ENCODE measurements at regions not wholly inside any gene's neighbourhood (a gene's known extent, or its start where the extent isn't known, plus 50 kb on each side); places are given as distances from the start of the nearest gene placed in this dataset.

DNA sequence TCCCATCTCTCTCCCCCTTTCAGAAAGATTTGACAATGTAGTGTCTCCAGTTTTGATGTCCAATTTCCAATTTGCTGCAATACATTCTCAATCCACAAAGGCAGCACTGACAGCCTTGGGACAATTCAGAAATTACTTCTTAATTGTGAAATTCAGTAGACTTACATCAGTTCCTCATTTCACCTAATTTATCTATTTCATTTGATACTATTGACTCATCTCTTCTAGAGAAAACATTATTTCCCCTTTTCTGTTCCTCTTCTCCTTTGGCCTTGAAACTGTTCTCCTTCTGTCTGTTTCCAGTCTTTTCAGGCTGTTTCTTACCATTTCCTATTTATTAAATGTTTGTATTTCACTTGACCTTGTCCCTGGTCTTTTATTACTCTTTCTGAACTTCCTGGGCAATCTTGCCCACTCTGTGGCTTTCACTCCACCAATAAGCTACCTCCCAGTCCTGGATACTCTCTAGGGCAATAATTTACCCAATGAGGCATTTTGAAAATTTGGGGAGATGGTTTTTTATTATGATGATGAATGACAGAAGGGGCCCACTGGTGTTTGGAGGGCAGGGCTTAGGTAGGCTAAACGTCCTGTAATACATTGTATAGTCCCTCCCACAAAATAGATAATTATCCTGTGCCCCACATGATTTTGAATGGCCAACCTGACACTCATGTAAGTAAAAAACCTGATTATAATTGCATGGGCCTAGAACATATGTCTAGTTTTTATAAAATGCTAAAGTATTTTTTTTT is 498.0 kb upstream of the BOD1L1 start:
- no peak overlapping the region for H3K27ac ChIP-seq (replicated peaks in 1 of 4)
- DNase-seq (ENCODE audit: extremely low spot score) = no peak
- WGBS = 31% methylated on average over 1 of the region's 1 CpG
- H3K4me1 ChIP-seq = no peaks in the 10 kb centered on the region
- no peaks in the 10 kb centered on the region for H3K27me3 ChIP-seq
- H3K36me3 ChIP-seq = no peaks in the 10 kb centered on the region
- TF ChIP-seq POLR2A (IDR thresholded peaks at IDR 0.05; ENCODE audit: low read depth) = no peak
- TF ChIP-seq POLR2AphosphoS5 (IDR thresholded peaks at IDR 0.05) = no peak
- TF ChIP-seq, protein P1, sequence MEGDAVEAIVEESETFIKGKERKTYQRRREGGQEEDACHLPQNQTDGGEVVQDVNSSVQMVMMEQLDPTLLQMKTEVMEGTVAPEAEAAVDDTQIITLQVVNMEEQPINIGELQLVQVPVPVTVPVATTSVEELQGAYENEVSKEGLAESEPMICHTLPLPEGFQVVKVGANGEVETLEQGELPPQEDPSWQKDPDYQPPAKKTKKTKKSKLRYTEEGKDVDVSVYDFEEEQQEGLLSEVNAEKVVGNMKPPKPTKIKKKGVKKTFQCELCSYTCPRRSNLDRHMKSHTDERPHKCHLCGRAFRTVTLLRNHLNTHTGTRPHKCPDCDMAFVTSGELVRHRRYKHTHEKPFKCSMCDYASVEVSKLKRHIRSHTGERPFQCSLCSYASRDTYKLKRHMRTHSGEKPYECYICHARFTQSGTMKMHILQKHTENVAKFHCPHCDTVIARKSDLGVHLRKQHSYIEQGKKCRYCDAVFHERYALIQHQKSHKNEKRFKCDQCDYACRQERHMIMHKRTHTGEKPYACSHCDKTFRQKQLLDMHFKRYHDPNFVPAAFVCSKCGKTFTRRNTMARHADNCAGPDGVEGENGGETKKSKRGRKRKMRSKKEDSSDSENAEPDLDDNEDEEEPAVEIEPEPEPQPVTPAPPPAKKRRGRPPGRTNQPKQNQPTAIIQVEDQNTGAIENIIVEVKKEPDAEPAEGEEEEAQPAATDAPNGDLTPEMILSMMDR (IDR thresholded peaks at IDR 0.05) = no peak
- no peak for TF ChIP-seq EP300 (IDR thresholded peaks at IDR 0.05)
- no peak overlapping the region for H3K4me3 ChIP-seq
- H3K9me3 ChIP-seq = no peaks in the 10 kb centered on the region
- intact Hi-C loops (cut with DNase I) = no loop called here

DNA sequence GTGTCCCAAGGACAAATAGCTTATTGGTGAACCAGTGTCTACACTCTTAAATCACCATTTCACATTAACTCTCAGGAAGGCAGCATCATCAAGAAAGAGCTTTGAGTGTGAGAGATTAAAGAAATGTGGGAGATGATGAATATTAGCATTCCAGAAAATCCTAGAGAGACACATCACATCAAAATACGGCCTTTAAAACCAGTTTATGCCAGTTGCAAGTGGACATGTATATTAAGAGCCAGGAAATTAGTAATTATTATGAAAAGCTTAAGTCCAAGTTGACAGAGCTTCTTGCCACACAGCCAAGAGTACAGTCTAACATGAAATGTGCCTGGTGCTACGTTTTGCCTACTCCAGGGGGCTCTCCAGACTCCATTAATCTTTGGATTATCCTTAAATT is 503.0 kb upstream of the BOD1L1 start:
- WGBS = 9% methylated on average over 2 of the region's 2 CpGs
- H3K9me3 ChIP-seq = no peaks in the 10 kb centered on the region
- H3K4me1 ChIP-seq = no peaks in the 10 kb centered on the region
- no peaks in the 10 kb centered on the region for H3K36me3 ChIP-seq
- intact Hi-C loops (cut with DNase I) = no loop called here
- TF ChIP-seq, protein P1 (IDR thresholded peaks at IDR 0.05) = no peak
- TF ChIP-seq POLR2A (IDR thresholded peaks at IDR 0.05; ENCODE audit: low read depth) (no peak), POLR2AphosphoS5 (IDR thresholded peaks at IDR 0.05) (no peak), EP300 (IDR thresholded peaks at IDR 0.05) (no peak)
- H3K4me3 ChIP-seq = no peak overlapping the region
- no peak overlapping the region for H3K27ac ChIP-seq (replicated peaks in 1 of 4)
- H3K27me3 ChIP-seq = no peaks in the 10 kb centered on the region
- no peak for DNase-seq (ENCODE audit: extremely low spot score)

DNA sequence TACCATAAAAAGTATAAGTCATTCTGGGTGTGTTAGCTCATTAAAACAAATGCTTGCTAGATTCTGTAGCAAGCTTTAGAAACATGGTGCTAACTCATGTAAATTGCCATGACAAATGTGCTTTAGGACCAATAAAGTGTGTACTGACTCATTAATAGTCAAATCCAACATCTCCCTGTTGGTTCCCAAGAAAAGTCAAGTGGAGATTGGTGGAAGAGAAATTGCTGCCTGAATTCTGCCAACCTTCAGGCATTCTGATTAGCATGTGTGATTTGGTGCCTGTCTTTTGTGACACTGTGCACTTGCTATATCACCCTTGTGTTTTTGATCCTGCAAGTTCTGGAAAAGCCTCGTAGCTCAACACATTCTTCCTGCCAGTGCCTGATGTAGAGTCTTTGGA is 503.8 kb upstream of the BOD1L1 start:
- Histone ChIP-seq H3K36me3 (no peaks in the 10 kb centered on the region), H3K9me3 (no peaks in the 10 kb centered on the region), H3K27ac (replicated peaks in 1 of 4) (no peak overlapping the region), H3K4me1 (no peaks in the 10 kb centered on the region), H3K4me3 (no peak overlapping the region), H3K27me3 (no peaks in the 10 kb centered on the region)
- DNase-seq (ENCODE audit: extremely low spot score) = no peak
- intact Hi-C loops (cut with DNase I) = no loop called here
- WGBS = 55% methylated on average over 1 of the region's 1 CpG
- TF ChIP-seq, protein P1 (IDR thresholded peaks at IDR 0.05) = no peak
- TF ChIP-seq POLR2AphosphoS5 (IDR thresholded peaks at IDR 0.05) = no peak
- no peak for TF ChIP-seq EP300 (IDR thresholded peaks at IDR 0.05)
- TF ChIP-seq POLR2A (IDR thresholded peaks at IDR 0.05; ENCODE audit: low read depth) = no peak

DNA sequence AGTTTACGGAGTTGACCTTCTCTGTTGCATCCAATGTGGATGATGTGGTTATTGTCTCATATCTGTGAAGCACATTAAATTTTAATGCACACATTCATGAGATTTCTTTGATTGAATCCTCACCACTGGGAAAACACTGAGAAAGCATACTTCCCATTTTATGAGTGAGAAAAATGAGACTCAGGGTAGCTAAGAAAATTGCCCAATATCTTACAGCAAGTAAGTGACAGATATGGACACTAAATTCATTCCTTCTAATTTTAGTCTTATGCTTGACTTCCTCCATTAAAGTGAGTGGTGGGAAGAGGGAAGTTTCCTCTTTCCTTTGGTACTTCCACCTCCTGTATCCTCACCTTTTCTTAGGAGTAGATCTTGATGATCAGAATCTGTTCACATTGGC is 504.8 kb upstream of the BOD1L1 start:
- no peaks in the 10 kb centered on the region for H3K4me1 ChIP-seq
- H3K4me3 ChIP-seq = no peak overlapping the region
- H3K9me3 ChIP-seq = no peaks in the 10 kb centered on the region
- no peak overlapping the region for H3K27ac ChIP-seq (replicated peaks in 1 of 4)
- intact Hi-C loops (cut with DNase I) = no loop called here
- no peak for TF ChIP-seq POLR2A (IDR thresholded peaks at IDR 0.05; ENCODE audit: low read depth)
- no peak for TF ChIP-seq POLR2AphosphoS5 (IDR thresholded peaks at IDR 0.05)
- no peaks in the 10 kb centered on the region for H3K36me3 ChIP-seq
- H3K27me3 ChIP-seq = no peaks in the 10 kb centered on the region
- DNase-seq (ENCODE audit: extremely low spot score) = no peak
- 93% methylated on average over 1 of the region's 1 CpG for WGBS

DNA sequence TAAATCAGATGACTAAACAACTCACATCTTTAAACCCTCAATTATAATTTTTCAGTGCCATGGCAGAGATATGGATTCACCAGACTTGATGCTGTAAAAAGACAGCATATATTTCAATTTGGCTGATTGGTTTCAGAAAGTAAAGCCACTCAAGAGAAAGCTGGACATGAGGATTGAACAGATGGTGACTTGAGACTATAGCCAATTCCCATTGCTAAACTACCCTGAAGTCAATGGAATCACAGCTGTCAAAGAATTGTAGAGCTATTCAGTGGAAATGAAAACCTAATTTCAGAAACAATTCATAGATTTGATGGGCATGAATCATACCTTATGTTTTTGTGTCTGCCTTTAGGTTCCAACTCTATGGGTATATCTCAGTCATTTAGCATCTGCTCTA is 510.6 kb upstream of the BOD1L1 start:
- H3K4me3 ChIP-seq = no peak overlapping the region
- TF ChIP-seq POLR2AphosphoS5 (IDR thresholded peaks at IDR 0.05) (no peak), EP300 (IDR thresholded peaks at IDR 0.05) (no peak), POLR2A (IDR thresholded peaks at IDR 0.05; ENCODE audit: low read depth) (no peak)
- TF ChIP-seq, protein P1 (IDR thresholded peaks at IDR 0.05) = no peak
- intact Hi-C loops (cut with DNase I) = no loop called here
- DNase-seq (ENCODE audit: extremely low spot score) = no peak
- H3K9me3 ChIP-seq = peaks cover 0 to 5% (median 0%) of the 10 kb centered on the region in 4 donors
- no peaks in the 10 kb centered on the region for H3K27me3 ChIP-seq
- H3K27ac ChIP-seq (replicated peaks in 1 of 4) = no peak overlapping the region
- H3K4me1 ChIP-seq = no peaks in the 10 kb centered on the region
- H3K36me3 ChIP-seq = no peaks in the 10 kb centered on the region

Data from esophagus muscularis mucosa (tissue), 4 donors.